Activated CD4-positive, alpha-beta T cell treated with anti-CD3 and anti-CD28 coated beads, Interleukin-2, amount 10 ng/mL, durations not matched to agents 24 days and 14 days (primary cell): ENCODE measurements at regions not wholly inside any gene's neighbourhood (a gene's known extent, or its start where the extent isn't known, plus 50 kb on each side); places are given as distances from the start of the nearest gene placed in this dataset.
"Not testable (repeated sequence)": the region's sequence is repeated elsewhere in the genome, so short reads cannot be mapped to it uniquely, and the experiment has no call there.

Source experiments
- DNase-seq: peaks from one replicate; pipeline ENCODE4 v3.0.0; 2022
- H3K27ac Mint-ChIP-seq: one replicate; pipeline ENCODE4 v1.8.0; 2022; ENCODE audit warnings: mild to moderate bottlenecking, mixed read lengths
- H3K27me3 Mint-ChIP-seq: one replicate; pipeline ENCODE4 v1.8.0; 2022; ENCODE audit warnings: mixed read lengths
- H3K36me3 Mint-ChIP-seq: one replicate; pipeline ENCODE4 v1.8.0; 2022; ENCODE audit warnings: low read depth, mild to moderate bottlenecking, mixed read lengths
- H3K4me1 Mint-ChIP-seq: one replicate; pipeline ENCODE4 v1.8.0; 2021; ENCODE audit warnings: mixed read lengths
- H3K4me3 Mint-ChIP-seq: one replicate; pipeline ENCODE4 v1.8.0; 2022; ENCODE audit warnings: mild to moderate bottlenecking, moderate library complexity, mixed read lengths
- H3K9me3 Mint-ChIP-seq: one replicate; pipeline ENCODE4 v1.8.0; 2021; ENCODE audit warnings: mixed read lengths
- intact Hi-C: fragments of 100-400 bp; cut with micrococcal nuclease; formaldehyde crosslinking; loops from one replicate; pipeline ENCODE4 v1.15.1; 2023

GRCh38 chr4:13711233-13711785 lies 83.8 kb upstream of the BOD1L1 start:
- Mint-ChIP-seq H3K4me1 (no peaks in the 10 kb centered on the region), H3K36me3 (no peaks in the 10 kb centered on the region), H3K4me3 (no peak overlapping the region), H3K9me3 (no peaks in the 10 kb centered on the region), H3K27ac (no peak overlapping the region), H3K27me3 (no peaks in the 10 kb centered on the region)
- no peak for DNase-seq
- intact Hi-C loops: no loop called here

GRCh38 chr4:13721894-13722293 lies 94.4 kb upstream of the BOD1L1 start:
- Mint-ChIP-seq H3K27me3 (peaks cover 3% of the 10 kb centered on the region), H3K4me1 (no peaks in the 10 kb centered on the region), H3K36me3 (no peaks in the 10 kb centered on the region), H3K9me3 (no peaks in the 10 kb centered on the region), H3K4me3 (no peak overlapping the region), H3K27ac (no peak overlapping the region)
- intact Hi-C loops: no loop called here
- no peak for DNase-seq

GRCh38 chr4:13722649-13723048 lies 95.1 kb upstream of the BOD1L1 start:
- Mint-ChIP-seq H3K36me3 (no peaks in the 10 kb centered on the region), H3K4me3 (no peak overlapping the region), H3K27ac (no peak overlapping the region), H3K4me1 (no peaks in the 10 kb centered on the region), H3K27me3 (peaks cover 3% of the 10 kb centered on the region), H3K9me3 (no peaks in the 10 kb centered on the region)
- no peak for DNase-seq
- intact Hi-C loops: no loop called here

DNA sequence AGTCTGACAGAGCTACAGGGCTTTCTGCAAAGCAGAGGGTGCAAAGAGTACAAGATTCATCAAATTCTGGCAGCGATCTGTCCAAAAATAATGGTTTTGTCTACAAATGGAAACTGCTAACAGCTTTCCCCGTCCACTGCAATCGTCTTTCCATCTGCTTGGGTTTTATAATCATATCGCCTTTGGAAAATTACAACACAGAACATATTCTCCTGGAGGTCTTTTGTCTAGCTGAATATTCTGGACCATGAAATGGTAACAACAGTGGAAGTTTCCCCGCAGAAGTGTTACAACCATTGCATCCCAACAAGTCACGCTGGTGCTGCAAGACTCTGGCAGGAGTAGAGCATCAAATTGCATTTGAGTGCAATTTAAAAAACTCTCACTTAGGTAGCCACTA lies 101.2 kb upstream of the BOD1L1 start:
- H3K4me3 Mint-ChIP-seq: no peak overlapping the region
- no peaks in the 10 kb centered on the region for H3K36me3 Mint-ChIP-seq
- no peak for DNase-seq
- no peak overlapping the region for H3K27ac Mint-ChIP-seq
- no peaks in the 10 kb centered on the region for H3K9me3 Mint-ChIP-seq
- H3K27me3 Mint-ChIP-seq: peaks cover 3% of the 10 kb centered on the region
- intact Hi-C loops: no loop called here
- H3K4me1 Mint-ChIP-seq: no peaks in the 10 kb centered on the region

- H3K4me1 Mint-ChIP-seq: no peaks in the 10 kb centered on the region
- DNase-seq: no peak
- intact Hi-C loops: no loop called here
- H3K27ac Mint-ChIP-seq: no peak overlapping the region
- H3K36me3 Mint-ChIP-seq: no peaks in the 10 kb centered on the region
- no peaks in the 10 kb centered on the region for H3K9me3 Mint-ChIP-seq
- H3K27me3 Mint-ChIP-seq: peaks cover 3% of the 10 kb centered on the region
- no peak overlapping the region for H3K4me3 Mint-ChIP-seq
Measured at GRCh38 chr4:13731019-13731418, 103.5 kb upstream of the BOD1L1 start.

DNA sequence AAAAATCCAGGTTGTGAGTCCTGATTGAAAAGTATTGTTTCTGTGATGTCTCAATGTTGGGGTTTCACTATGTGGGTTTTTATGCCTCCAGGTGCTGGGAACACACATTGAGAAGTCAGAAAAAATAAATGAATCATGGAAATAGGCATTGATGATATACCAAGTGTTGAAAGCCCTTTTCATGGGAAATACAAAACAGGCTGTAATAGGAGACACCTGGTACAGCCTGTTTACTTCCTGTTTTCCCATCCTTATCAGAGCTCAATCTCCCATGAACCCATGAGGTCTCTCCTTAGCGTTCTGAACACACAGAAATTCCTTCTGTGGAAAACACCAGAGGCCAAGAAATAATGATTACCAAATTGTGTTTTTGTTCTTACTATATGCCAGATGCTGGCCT lies 106.3 kb upstream of the BOD1L1 start:
- Mint-ChIP-seq H3K27ac (no peak overlapping the region), H3K27me3 (no peaks in the 10 kb centered on the region)
- no peak for DNase-seq

DNA sequence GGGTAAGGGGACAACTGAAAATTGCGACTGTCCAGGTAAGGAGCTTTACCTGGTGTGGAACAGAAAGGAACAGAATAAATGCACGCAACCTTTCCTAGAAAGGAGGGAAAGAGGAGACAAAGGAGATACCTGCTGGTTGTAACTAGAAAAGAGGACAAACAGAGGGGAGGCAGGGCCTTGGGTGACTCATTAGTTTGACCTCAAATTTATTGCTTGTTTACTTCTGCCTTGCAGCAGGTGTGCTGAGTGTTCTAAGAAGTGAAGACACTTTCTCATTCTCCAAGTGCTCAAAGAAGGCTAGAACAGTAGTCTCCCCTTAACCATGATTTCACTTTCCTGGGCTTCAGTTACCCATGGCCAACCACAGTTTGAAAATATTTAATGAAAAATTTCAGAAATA lies 123.1 kb upstream of the BOD1L1 start:
- no peak for DNase-seq
- no peak overlapping the region for H3K4me3 Mint-ChIP-seq
- no peaks in the 10 kb centered on the region for H3K27me3 Mint-ChIP-seq
- intact Hi-C loops: no loop called here
- H3K27ac Mint-ChIP-seq: no peak overlapping the region
- no peaks in the 10 kb centered on the region for H3K4me1 Mint-ChIP-seq
- no peaks in the 10 kb centered on the region for H3K36me3 Mint-ChIP-seq
- H3K9me3 Mint-ChIP-seq: no peaks in the 10 kb centered on the region

More for the DNA sequence above, 106.3 kb upstream of the BOD1L1 start:
- Mint-ChIP-seq H3K4me3 (no peak overlapping the region), H3K4me1 (no peaks in the 10 kb centered on the region), H3K36me3 (no peaks in the 10 kb centered on the region), H3K9me3 (no peaks in the 10 kb centered on the region)
- intact Hi-C loops: no loop called here

DNA sequence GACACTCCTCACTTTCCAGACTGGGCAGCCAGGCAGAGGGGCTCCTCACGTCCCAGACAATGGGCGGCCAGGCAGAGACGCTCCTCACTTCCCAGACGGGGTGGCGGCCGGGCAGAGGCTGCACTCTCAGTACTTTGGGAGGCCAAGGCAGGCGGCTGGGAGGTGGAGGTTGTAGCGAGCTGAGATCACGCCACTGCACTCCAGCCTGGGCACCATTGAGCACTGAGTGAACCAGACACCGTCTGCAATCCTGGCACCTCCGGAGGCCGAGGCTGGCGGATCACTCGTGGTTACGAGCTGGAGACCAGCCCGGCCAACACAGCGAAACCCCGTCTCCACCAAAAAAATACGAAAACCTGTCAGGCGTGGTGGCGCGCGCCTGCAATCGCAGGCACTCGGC lies 134.1 kb upstream of the BOD1L1 start:
- intact Hi-C loops, H3K9me3 Mint-ChIP-seq, H3K27me3 Mint-ChIP-seq, H3K4me1 Mint-ChIP-seq, H3K4me3 Mint-ChIP-seq, H3K36me3 Mint-ChIP-seq, H3K27ac Mint-ChIP-seq, DNase-seq: not testable (repeated sequence)

DNA sequence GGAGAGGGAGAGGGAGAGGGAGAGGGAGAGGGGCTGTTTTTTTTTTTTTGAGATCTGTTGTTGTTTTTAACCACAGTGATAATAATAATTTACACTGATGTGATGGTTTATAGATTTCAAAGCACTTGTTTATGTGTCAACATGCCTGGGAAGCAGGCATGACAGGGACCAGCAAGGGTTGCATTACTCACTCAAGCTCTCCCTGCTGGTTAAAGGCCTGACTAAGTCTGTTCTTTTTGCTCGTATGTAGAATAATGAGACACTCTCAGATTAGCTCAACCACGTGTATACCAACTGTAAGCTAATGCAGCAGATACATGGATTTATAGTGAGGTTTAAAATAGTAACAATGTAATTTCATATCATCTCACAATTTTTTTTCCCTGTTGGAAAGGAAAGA lies 134.6 kb upstream of the BOD1L1 start:
- intact Hi-C loops: no loop called here
- Mint-ChIP-seq H3K36me3 (no peaks in the 10 kb centered on the region), H3K27me3 (no peaks in the 10 kb centered on the region), H3K4me3 (no peak overlapping the region), H3K4me1 (no peaks in the 10 kb centered on the region), H3K9me3 (peaks cover 4% of the 10 kb centered on the region), H3K27ac (no peak overlapping the region)
- no peak for DNase-seq

DNA sequence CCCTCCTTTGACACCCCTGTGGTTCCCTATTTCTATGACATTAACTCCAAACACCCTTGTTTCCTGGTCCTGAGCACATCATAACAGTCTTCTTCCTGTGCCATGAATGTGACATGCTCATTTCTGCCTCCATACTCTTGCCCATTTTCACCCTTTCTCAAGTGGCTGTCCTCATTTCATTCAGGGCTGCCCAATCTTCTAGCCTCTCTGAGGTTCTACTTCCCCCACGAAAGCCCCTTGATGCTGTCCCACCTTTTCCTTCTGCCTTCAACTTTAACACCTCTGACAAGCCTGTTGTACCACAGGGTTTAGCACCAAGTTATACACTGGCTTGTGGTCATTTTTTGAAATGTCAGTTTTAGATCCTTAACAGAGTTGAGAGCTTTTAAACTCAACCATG lies 136.2 kb upstream of the BOD1L1 start:
- H3K9me3 Mint-ChIP-seq: peaks cover 4% of the 10 kb centered on the region
- H3K4me1 Mint-ChIP-seq: no peaks in the 10 kb centered on the region
- no peaks in the 10 kb centered on the region for H3K36me3 Mint-ChIP-seq
- intact Hi-C loops: no loop called here
- H3K27me3 Mint-ChIP-seq: no peaks in the 10 kb centered on the region
- no peak for DNase-seq
- H3K27ac Mint-ChIP-seq: no peak overlapping the region
- no peak overlapping the region for H3K4me3 Mint-ChIP-seq

GRCh38 chr4:13765539-13765938 lies 138.0 kb upstream of the BOD1L1 start:
- Mint-ChIP-seq H3K4me1 (no peaks in the 10 kb centered on the region), H3K27ac (no peak overlapping the region), H3K9me3 (peaks cover 4% of the 10 kb centered on the region), H3K4me3 (no peak overlapping the region), H3K27me3 (no peaks in the 10 kb centered on the region), H3K36me3 (no peaks in the 10 kb centered on the region)
- intact Hi-C loops: no loop called here
- DNase-seq: no peak

DNA sequence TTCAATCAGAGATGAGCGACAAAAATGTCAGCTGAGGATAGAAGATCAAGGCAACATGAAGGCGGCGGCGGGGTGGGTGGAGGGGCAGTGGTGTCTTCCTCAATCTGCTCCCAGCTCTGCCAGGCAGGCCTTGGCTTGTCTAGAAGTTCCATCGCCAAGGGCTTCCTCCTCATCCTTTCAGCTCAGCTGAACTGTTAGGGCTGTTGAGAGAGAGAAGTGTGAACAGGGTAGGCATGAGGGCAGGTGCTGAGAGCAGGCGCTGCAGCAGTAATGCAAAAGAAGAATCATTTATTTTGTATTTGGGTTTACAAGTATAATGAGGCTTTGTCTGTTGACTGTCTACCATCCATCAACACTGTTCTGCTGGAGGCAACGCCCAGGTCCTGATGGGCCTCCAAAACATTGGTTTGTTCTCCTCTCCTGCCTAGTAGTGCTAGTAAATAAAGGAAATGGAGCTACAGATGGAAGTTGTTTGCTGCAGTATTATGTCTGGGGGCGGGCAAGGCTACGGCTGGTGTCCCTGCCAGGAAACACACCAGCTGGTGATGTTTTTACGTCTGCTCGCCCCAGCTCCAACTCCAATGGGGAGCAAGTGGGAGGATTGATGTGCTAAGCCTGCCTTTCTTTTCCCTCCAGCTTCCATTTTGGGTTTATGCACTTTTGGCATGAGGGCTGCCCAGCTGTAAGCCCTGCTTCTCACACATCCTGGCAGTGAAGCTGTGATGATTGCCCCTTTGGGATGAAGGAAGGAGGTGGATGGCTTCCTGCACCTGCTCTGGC lies 139.4 kb upstream of the BOD1L1 start:
- H3K36me3 Mint-ChIP-seq: no peaks in the 10 kb centered on the region
- H3K27ac Mint-ChIP-seq: no peak overlapping the region
- peaks cover 4% of the 10 kb centered on the region for H3K9me3 Mint-ChIP-seq
- no peak for DNase-seq
- H3K4me3 Mint-ChIP-seq: no peak overlapping the region
- H3K27me3 Mint-ChIP-seq: no peaks in the 10 kb centered on the region
- no peaks in the 10 kb centered on the region for H3K4me1 Mint-ChIP-seq
- intact Hi-C loops: no loop called here

DNA sequence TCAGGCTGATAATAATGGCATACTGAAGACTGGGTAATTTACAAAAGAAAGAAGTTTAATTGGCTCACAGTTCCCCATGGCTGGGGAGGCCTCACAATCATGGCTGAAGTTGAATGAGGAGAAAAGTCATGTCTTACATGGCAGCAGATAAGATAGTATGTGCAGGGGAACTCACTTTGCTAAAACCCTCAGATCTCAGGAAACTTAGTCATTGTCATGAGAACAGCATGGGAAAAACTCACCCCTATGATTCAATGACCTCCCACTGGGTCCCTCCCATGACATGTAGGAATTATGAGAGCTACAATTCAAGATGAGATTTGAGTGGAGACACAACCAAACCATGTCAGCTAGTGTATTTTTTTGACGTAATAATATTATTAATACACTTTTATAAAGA lies 149.8 kb upstream of the BOD1L1 start:
- H3K27me3 Mint-ChIP-seq: no peaks in the 10 kb centered on the region
- no peak for DNase-seq
- peaks cover 10% of the 10 kb centered on the region for H3K9me3 Mint-ChIP-seq
- no peak overlapping the region for H3K27ac Mint-ChIP-seq
- H3K36me3 Mint-ChIP-seq: no peaks in the 10 kb centered on the region
- H3K4me1 Mint-ChIP-seq: no peaks in the 10 kb centered on the region
- no peak overlapping the region for H3K4me3 Mint-ChIP-seq
- intact Hi-C loops: no loop called here

DNA sequence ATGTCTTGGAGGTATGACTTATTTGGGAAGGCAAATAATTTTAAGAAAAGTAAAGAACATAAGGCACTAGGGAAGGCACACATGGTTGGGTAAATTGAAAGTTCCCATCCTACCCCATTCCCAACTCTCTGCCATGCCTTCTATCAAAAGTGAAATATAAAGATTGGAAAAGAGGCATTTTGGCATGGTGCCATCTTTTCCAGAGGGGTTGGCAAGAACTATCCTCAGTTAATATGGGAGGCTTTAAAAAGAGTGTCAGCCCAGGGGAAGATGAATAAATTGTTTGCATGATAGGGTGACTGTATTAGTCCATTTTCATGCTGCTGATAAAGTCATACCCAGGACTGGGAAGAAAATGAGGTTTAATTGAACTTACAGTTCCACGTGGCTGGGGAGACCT lies 150.8 kb upstream of the BOD1L1 start:
- Mint-ChIP-seq H3K9me3 (peaks cover 10% of the 10 kb centered on the region), H3K4me3 (no peak overlapping the region), H3K27me3 (no peaks in the 10 kb centered on the region), H3K4me1 (no peaks in the 10 kb centered on the region), H3K36me3 (no peaks in the 10 kb centered on the region), H3K27ac (no peak overlapping the region)
- intact Hi-C loops: no loop called here
- DNase-seq: no peak

- intact Hi-C loops: no loop called here
- no peak for DNase-seq
- H3K36me3 Mint-ChIP-seq: no peaks in the 10 kb centered on the region
- no peak overlapping the region for H3K4me3 Mint-ChIP-seq
- no peak overlapping the region for H3K27ac Mint-ChIP-seq
- peaks cover 4% of the 10 kb centered on the region for H3K9me3 Mint-ChIP-seq
- H3K4me1 Mint-ChIP-seq: no peaks in the 10 kb centered on the region
- no peaks in the 10 kb centered on the region for H3K27me3 Mint-ChIP-seq
Measured at GRCh38 chr4:13782231-13782630, 154.7 kb upstream of the BOD1L1 start.
